Subcutaneous abdominal adipose tissue (tissue), 5 donors: ENCODE measurements at regions not wholly inside any gene's neighbourhood (a gene's known extent, or its start where the extent isn't known, plus 50 kb on each side); places are given as distances from the start of the nearest gene placed in this dataset.

Experiments used
- H3K27ac ChIP-seq: one replicate; pipeline ENCODE4 v1.7.0; 2013; ENCODE audit warnings: low read depth, mild to moderate bottlenecking, inconsistent platforms, low read length, moderate library complexity
- H3K27me3 ChIP-seq, 5 donors: one replicate each; pipeline ENCODE4 v1.7.0; 2013; ENCODE audit warnings: low read length in 5 of 5, inconsistent platforms in 1 of 5; ENCODE audit not compliant: control insufficient read depth in 5 of 5, insufficient read depth in 4 of 5
- H3K36me3 ChIP-seq, 5 donors: one replicate each; pipeline ENCODE4 v1.7.0; 2013; ENCODE audit warnings: low read length in 5 of 5; ENCODE audit not compliant: control insufficient read depth in 5 of 5, insufficient read depth in 5 of 5
- H3K4me1 ChIP-seq, 5 donors: one replicate each; pipeline ENCODE4 v1.7.0; 2013; ENCODE audit warnings: low read length in 5 of 5, mild to moderate bottlenecking in 3 of 5, moderate library complexity in 1 of 5; ENCODE audit not compliant: control insufficient read depth in 5 of 5, insufficient read depth in 5 of 5
- H3K4me3 ChIP-seq, 5 donors: one replicate each; pipeline ENCODE4 v1.7.0; 2013; ENCODE audit warnings: low read length in 5 of 5, low read depth in 1 of 5
- H3K9ac ChIP-seq, 5 donors: one replicate each; pipeline ENCODE4 v1.7.0; 2013; ENCODE audit warnings: low read length in 5 of 5, mild to moderate bottlenecking in 4 of 5, moderate library complexity in 3 of 5
- H3K9me3 ChIP-seq, 5 donors: one replicate each; pipeline ENCODE4 v1.7.0; 2013; ENCODE audit warnings: low read length in 5 of 5; ENCODE audit not compliant: control insufficient read depth in 5 of 5
- donor health status: healthy.
- donor health status: healthy.
- donor health status: healthy.
- donor health status: healthy.
- donor health status: healthy.

DNA sequence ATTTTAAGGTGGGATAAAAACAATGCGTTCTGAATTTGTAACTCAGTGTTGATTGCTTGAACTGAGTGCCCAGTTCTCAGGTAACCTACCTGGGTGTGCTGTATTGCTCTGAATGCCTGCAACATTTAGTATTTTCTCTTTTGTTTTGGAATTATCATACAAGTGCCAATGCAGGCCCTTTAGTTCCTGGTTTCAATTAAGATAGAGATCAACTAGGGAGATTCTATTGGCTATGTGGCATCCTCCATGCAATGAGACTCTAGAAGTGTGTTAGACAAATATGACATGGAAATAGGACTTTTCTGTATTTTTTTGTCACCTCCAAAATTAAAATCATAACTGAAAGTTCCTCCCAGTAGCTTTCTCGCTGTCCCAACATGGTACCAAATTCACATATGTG, 438.7 kb upstream of the IGFBP7 start:
- H3K27ac ChIP-seq = no peak overlapping the region
- H3K4me3 ChIP-seq = no peak overlapping the region
- no peaks in the 10 kb centered on the region for H3K9me3 ChIP-seq
- no peaks in the 10 kb centered on the region for H3K27me3 ChIP-seq
- H3K36me3 ChIP-seq = no peaks in the 10 kb centered on the region
- H3K9ac ChIP-seq = no peak overlapping the region
- peaks cover 0 to 5% (median 0%) of the 10 kb centered on the region in 5 donors for H3K4me1 ChIP-seq

DNA sequence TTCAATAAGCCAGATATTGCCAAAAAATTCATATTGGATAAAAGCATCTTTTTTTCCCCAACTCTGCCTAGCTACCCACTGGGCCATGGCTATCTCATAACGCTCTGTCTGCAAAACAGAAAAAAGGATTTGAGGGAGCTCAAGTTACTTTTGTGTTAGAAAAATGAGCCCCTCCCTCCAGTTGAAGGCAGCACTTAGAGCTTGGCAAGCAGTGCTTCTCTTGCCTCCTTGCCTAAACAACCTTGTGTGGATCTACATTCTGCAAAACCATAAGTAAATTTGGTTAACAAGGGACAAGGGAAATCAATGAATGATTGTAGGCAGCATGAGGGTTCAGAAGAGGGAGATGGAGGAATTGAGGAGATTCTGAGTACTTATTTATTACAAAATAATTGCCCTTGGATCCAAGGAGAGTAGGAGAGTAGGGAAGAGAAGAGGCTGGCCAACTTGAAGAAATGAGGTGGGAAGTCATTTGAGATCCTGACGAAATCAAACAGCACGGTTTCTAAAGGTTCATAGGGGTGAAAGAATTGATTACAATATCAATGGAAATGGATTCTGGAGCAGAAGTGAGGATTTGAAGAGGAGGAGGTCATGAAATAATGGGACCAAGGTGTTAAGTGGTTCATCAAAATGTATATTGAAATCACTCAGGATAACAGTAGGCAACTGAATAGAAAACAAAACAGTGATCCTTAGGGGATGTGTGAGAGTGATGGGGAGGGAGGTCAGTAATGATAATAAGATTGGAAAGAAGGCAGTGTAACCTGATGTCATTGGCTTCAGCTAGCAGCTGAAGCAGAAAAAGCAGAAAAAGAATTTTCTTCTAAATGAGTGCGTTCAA, 434.8 kb upstream of the IGFBP7 start:
- no peak overlapping the region for H3K27ac ChIP-seq
- H3K4me3 ChIP-seq = no peak overlapping the region
- H3K9ac ChIP-seq = no peak overlapping the region
- H3K27me3 ChIP-seq = no peaks in the 10 kb centered on the region
- no peaks in the 10 kb centered on the region for H3K36me3 ChIP-seq
- H3K4me1 ChIP-seq = peaks cover 0 to under 1% (median 0%) of the 10 kb centered on the region in 5 donors
- no peaks in the 10 kb centered on the region for H3K9me3 ChIP-seq

DNA sequence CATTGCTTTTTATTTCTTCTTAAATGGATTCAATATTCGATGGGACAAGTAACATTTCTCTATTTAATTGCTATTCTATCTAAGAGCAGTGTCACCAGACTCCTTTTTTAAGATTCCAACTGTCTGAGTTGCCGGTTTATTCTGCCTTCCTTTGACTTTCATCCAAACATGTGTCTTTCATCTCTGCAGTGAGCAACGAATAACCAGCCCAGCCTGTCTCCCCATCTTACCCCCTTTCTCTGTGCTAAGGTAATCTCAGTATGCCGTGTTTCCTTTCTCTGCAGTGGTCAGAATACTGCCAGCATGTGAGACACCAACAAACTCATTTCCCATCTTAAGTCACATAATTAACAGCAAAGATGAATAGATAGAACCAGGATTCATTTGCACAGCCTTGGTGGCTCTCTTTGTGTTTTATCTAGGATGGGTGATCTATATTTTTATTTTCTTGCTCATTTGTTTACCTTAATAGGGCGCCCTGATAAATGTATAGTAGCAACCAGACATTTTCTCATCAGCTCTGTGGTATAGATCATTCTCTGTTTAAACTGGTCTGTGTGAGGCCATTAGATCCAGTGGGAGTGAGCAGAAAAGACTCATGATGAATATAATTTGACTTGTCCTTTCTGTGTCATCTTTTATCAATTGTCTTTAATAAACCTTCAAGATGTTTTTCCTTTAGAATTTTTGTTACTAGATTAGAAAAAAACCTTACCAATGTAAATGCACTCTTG, 394.8 kb upstream of the IGFBP7 start:
- no peaks in the 10 kb centered on the region for H3K27me3 ChIP-seq
- H3K4me1 ChIP-seq = peaks cover 0 to 14% (median 8%) of the 10 kb centered on the region in 5 donors
- no peaks in the 10 kb centered on the region for H3K36me3 ChIP-seq
- no peak overlapping the region for H3K27ac ChIP-seq
- H3K4me3 ChIP-seq = no peak overlapping the region
- H3K9ac ChIP-seq = no peak overlapping the region
- no peaks in the 10 kb centered on the region for H3K9me3 ChIP-seq

DNA sequence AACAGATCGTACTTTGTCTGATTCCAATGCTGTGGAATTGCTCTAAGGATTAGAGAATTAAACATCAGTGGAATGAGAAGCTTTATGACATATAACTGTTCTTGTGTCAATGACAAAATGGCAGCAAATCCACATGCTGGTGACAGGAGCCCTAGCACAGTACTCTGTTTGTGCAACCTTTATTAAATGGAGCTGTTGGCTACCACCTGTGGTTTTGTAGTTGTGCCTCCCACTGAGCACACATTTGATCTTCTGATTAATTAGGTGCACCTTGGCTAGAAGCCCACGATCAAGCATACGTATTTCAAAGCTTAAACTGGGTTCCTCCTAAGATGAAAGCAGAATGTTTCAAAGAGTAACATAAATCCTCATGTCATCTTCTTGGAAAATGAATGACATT, 394.0 kb upstream of the IGFBP7 start:
- Histone ChIP-seq H3K27ac (no peak overlapping the region), H3K4me3 (no peak overlapping the region), H3K4me1 (peaks cover 0 to 14% (median 8%) of the 10 kb centered on the region in 5 donors), H3K9ac (no peak overlapping the region), H3K36me3 (no peaks in the 10 kb centered on the region), H3K27me3 (no peaks in the 10 kb centered on the region), H3K9me3 (no peaks in the 10 kb centered on the region)

DNA sequence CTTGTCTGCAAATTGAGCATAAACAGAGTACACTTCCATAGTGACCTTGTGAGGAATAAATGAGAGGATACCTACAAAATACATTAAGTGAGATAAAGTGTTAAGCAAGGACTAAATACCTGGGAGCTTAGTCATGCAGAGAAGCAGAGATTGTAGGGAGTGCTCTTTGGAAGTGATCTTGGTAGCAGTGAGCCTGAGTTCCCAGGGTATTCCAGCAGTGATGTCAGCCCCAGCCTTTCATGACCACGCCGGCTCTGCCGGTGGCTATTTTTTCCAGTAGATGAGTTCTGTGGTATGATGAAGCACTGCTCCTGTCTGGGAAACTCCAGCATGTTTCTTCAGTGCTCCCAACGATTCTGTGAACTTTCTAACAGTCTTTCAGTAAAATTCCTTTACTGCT, 391.5 kb upstream of the IGFBP7 start:
- no peaks in the 10 kb centered on the region for H3K9me3 ChIP-seq
- H3K4me3 ChIP-seq = no peak overlapping the region
- peak overlapping the region; percentile 77 for H3K27ac ChIP-seq
- H3K4me1 ChIP-seq = peaks cover 0 to 24% (median 14%) of the 10 kb centered on the region in 5 donors
- no peaks in the 10 kb centered on the region for H3K27me3 ChIP-seq
- peak overlapping the region in 1 of 5 donors; percentile 93 for H3K9ac ChIP-seq
- no peaks in the 10 kb centered on the region for H3K36me3 ChIP-seq

DNA sequence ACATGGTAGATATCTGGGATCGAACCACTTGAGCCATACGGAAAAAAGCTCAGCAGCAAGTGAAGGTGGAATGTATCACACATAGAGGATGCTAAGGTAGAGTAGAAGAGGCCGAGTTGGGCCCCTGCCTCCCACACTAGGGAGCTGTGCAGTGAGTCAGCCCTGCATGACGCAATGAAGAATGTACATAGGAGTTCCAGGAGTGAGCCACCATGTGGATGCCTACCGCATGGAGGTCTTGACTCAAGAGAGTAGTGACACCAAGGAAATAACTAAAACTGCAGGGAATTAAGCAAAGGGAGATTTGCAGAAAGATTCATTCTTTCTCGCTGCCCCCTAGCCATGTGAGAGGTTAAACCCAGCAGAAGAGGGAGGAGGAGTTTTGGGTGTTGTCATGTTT, 389.6 kb upstream of the IGFBP7 start:
- H3K36me3 ChIP-seq = no peaks in the 10 kb centered on the region

DNA sequence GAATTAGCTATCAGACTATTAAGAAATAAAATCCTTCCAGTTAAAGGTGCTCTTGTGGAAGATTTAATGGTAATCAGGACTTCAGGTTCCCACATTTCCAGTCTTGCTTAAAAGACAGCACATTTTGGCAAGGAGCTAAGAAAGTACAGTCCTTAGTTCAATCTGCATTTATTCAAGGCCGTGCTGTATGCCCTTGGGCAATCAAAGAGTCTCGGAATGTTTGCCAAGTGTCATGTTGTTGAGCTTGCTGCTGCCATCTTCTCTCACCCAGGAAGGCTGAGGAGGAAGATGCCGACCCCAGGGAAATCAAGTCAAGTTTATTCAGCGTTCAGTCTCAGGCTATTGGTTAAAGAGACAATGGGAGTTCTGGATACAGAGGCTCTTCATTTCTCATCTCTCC, 388.1 kb upstream of the IGFBP7 start:
- Histone ChIP-seq H3K9ac (no peak overlapping the region), H3K4me1 (peaks cover 0 to 24% (median 14%) of the 10 kb centered on the region in 5 donors), H3K36me3 (no peaks in the 10 kb centered on the region), H3K9me3 (no peaks in the 10 kb centered on the region), H3K27ac (no peak overlapping the region), H3K4me3 (no peak overlapping the region), H3K27me3 (no peaks in the 10 kb centered on the region)

More for the DNA sequence above, 389.6 kb upstream of the IGFBP7 start:
- H3K4me1 ChIP-seq = peaks cover 0 to 24% (median 14%) of the 10 kb centered on the region in 5 donors
- H3K4me3 ChIP-seq = no peak overlapping the region
- H3K27ac ChIP-seq = no peak overlapping the region
- no peaks in the 10 kb centered on the region for H3K9me3 ChIP-seq
- H3K9ac ChIP-seq = no peak overlapping the region
- H3K27me3 ChIP-seq = no peaks in the 10 kb centered on the region

DNA sequence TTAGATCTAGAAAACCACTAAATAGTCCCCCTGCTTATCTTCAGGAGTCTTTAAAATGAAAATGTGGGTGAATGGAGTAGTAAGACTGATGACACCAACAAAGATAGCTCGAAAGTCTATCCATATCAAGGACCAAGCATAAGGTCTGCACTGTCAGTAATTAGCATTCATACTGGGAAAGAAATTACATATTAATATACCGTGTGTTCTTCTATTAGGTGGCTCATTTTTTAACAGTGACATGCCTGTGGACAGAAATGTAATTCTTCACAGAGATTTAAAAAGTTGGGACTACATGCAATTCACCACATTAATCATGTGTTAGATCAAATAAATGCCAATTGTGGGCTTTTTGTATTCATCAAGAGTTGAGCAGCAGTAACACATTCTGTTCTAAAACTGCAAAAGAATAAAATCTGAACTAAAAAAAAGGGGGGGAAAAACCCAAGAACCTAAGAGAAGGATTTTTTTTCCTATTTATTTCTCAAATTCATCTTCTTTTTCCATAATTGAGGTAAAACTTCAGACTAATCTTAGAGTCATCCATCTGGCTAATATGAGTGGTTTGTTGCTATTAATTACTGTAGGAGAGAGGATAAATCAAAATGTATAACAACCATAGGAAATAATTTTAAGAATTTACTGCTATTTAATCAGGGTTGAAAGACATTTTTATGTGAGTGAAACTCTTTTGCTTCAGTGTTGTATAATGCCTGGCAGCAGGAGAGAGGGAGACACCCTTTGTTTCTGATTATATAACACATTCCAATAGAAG, 386.7 kb upstream of the IGFBP7 start:
- Histone ChIP-seq H3K36me3 (no peaks in the 10 kb centered on the region), H3K27ac (no peak overlapping the region), H3K9me3 (no peaks in the 10 kb centered on the region), H3K27me3 (no peaks in the 10 kb centered on the region), H3K9ac (no peak overlapping the region), H3K4me3 (no peak overlapping the region), H3K4me1 (peaks cover 0 to 17% (median 6%) of the 10 kb centered on the region in 5 donors)

DNA sequence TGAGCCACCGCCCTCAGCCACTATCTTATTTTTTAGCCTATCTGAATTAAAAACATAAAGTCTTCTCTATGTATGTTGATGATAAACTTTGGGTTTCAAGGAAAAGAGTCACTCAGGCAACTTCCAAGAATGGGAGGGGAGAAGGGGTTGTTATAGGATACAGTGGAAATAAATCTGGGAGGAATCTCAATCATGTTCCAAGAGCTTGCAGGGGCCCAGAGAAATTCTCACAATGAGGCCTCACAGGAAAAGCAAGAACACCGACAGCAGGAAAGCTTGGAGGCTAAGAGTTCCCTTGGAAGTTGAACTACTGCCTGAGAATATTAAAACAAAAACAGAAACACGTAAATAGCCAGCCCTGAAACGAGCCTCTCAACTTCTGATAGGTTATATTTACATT, 384.6 kb upstream of the IGFBP7 start:
- Histone ChIP-seq H3K27me3 (no peaks in the 10 kb centered on the region), H3K27ac (no peak overlapping the region), H3K4me3 (no peak overlapping the region), H3K9ac (no peak overlapping the region), H3K9me3 (no peaks in the 10 kb centered on the region), H3K4me1 (peaks cover 0 to 24% (median 11%) of the 10 kb centered on the region in 5 donors), H3K36me3 (no peaks in the 10 kb centered on the region)
